Esophagus muscularis mucosa (tissue), 3 donors: ENCODE measurements at regions not wholly inside any gene's neighbourhood (a gene's known extent, or its start where the extent isn't known, plus 50 kb on each side); places are given as distances from the start of the nearest gene placed in this dataset.

Experiments
- POLR2A ChIP-seq: fragments of 450-650 bp; IDR thresholded peaks from one replicate; pipeline ENCODE4 v1.6.1; 2017; ENCODE audit warnings: antibody characterized with exemption, moderate library complexity, mild to moderate bottlenecking, low read depth
- POLR2AphosphoS5 ChIP-seq, 2 donors: sonication (generic); formaldehyde crosslinking; IDR thresholded peaks; one replicate each; pipeline ENCODE4 v1.6.1; 2017; ENCODE audit warnings: antibody characterized with exemption in 2 of 2
- TF ChIP-seq, protein P1 (sequence below), 3 experiments: fragments of 200-600 bp in 2 of 3; fragments of 450-650 bp in 1 of 3; sonication (generic) in 2 of 3; IDR thresholded peaks; one replicate each; pipeline ENCODE4 v1.5.1; 2017 to 2019; ENCODE audit warnings: antibody characterized with exemption in 3 of 3, mild to moderate bottlenecking in 2 of 3, moderate library complexity in 1 of 3

DNA sequence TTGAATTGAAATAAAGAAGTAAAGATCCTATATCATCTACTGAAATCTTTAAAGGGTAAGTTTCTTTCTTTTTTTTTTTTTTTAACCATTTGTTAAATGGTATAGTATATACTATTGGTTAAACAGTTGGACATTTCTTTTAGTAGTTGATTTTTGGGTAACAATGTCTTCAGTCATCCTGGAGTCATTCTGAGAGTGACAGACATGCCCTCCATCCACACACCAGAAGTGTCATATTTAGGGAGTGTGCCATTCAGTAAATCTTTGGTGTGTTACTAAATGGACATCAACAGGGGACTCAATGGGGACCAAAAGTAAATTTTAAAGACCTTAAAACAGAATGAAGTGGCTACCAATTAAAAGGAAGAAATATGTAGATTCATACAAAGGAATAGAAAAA lies 50.8 kb upstream of the SLC39A10 start:
- TF ChIP-seq POLR2AphosphoS5 (IDR thresholded peaks at IDR 0.05) (no peak), POLR2A (no peak)
- TF ChIP-seq, protein P1, sequence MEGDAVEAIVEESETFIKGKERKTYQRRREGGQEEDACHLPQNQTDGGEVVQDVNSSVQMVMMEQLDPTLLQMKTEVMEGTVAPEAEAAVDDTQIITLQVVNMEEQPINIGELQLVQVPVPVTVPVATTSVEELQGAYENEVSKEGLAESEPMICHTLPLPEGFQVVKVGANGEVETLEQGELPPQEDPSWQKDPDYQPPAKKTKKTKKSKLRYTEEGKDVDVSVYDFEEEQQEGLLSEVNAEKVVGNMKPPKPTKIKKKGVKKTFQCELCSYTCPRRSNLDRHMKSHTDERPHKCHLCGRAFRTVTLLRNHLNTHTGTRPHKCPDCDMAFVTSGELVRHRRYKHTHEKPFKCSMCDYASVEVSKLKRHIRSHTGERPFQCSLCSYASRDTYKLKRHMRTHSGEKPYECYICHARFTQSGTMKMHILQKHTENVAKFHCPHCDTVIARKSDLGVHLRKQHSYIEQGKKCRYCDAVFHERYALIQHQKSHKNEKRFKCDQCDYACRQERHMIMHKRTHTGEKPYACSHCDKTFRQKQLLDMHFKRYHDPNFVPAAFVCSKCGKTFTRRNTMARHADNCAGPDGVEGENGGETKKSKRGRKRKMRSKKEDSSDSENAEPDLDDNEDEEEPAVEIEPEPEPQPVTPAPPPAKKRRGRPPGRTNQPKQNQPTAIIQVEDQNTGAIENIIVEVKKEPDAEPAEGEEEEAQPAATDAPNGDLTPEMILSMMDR (IDR thresholded peaks at IDR 0.05): no peak
